Stomach (tissue), 4 donors: ENCODE measurements at regions not wholly inside any gene's neighbourhood (a gene's known extent, or its start where the extent isn't known, plus 50 kb on each side); places are given as distances from the start of the nearest gene placed in this dataset.

Source experiments
- CTCF ChIP-seq, 7 experiments: fragments of 450-650 bp in 4 of 7; fragments of 200-600 bp in 3 of 7; sonication (generic) in 3 of 7; IDR thresholded peaks; one replicate each; pipeline ENCODE4 v1.5.1; 2016 to 2019; ENCODE audit warnings: antibody characterized with exemption in 7 of 7, control low read depth in 2 of 7, mild to moderate bottlenecking in 1 of 7
- POLR2AphosphoS5 ChIP-seq, 3 donors: sonication (generic); formaldehyde crosslinking; IDR thresholded peaks; one replicate each; pipeline ENCODE4 v1.6.1; 2016; ENCODE audit warnings: antibody characterized with exemption in 3 of 3

GRCh38 chr16:6672507-6672906 is 660.1 kb upstream of the RBFOX1 start:
- no peak for TF ChIP-seq POLR2AphosphoS5 (IDR thresholded peaks at IDR 0.05)
- TF ChIP-seq CTCF (IDR thresholded peaks at IDR 0.05), result no peak
